Activated naive CD4-positive, alpha-beta T cell treated with anti-CD3 and anti-CD28 coated beads, Interleukin-2, amount 10 ng/mL, durations not matched to agents 7 days and 5 days (primary cell): ENCODE measurements at regions not wholly inside any gene's neighbourhood (a gene's known extent, or its start where the extent isn't known, plus 50 kb on each side); places are given as distances from the start of the nearest gene placed in this dataset.

Experiments used
- CTCF ChIA-PET: fragments of 350-600 bp; sonication (Branson Sonifier 250); formaldehyde crosslinking; loops from one replicate; lab custom pipeline; 2021; ENCODE audit warnings: antibody characterized with exemption; lab: Charles Lee
- DNase-seq: peaks from one replicate; pipeline ENCODE4 v3.0.0-alpha.2; 2020
- H3K27ac Mint-ChIP-seq: one replicate; pipeline ENCODE4 v1.8.0; 2021; ENCODE audit warnings: mild to moderate bottlenecking, moderate library complexity, mixed read lengths
- H3K27me3 Mint-ChIP-seq: one replicate; pipeline ENCODE4 v1.8.0; 2021; ENCODE audit warnings: mild to moderate bottlenecking, mixed read lengths
- H3K36me3 Mint-ChIP-seq: one replicate; pipeline ENCODE4 v1.8.0; 2021; ENCODE audit warnings: mixed read lengths
- H3K4me1 Mint-ChIP-seq: one replicate; pipeline ENCODE4 v1.8.0; 2021; ENCODE audit warnings: mixed read lengths
- H3K4me3 Mint-ChIP-seq: one replicate; pipeline ENCODE4 v1.8.0; 2021; ENCODE audit warnings: mild to moderate bottlenecking, moderate library complexity, mixed read lengths
- H3K9me3 Mint-ChIP-seq: one replicate; pipeline ENCODE4 v1.8.0; 2021; ENCODE audit warnings: mixed read lengths

DNA sequence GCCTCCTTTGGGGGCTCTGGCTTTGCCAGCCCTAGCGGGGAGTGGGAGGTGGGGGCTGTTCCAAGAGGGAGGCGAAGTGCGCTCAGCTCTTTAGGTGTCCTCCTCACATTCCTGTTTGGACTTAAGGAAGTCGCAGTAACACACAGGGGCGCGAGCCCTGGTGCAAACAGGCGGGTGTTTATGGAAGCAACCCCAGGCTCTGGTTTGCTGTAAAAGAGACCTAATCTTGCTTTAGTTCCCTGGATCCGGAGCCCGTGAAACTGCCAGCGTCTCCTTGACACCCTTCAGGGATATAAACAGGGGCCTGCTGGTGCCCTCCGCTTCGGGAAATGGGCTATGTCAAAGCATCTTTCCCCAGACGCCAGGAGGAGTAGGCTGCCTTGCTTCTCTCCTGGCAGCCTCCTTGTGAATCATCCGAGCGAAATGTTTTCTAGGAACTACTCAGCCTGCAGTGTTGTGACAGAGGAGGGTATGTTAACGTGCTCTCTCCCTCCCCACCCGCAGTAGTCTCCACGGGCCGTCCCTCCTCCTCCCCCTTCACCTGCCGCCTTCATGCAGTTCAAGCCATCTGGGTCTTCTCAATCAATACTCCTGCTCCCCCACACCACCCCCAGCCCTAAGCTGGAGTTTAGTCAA lies 168.0 kb upstream of the LRFN2 start:
- Mint-ChIP-seq H3K9me3 (no peaks in the 10 kb centered on the region), H3K4me3 (no peak overlapping the region), H3K4me1 (no peaks in the 10 kb centered on the region), H3K27me3 (peaks cover 60% of the 10 kb centered on the region), H3K36me3 (no peaks in the 10 kb centered on the region), H3K27ac (no peak overlapping the region)
- no peak for DNase-seq
- CTCF ChIA-PET, result no interaction called here

DNA sequence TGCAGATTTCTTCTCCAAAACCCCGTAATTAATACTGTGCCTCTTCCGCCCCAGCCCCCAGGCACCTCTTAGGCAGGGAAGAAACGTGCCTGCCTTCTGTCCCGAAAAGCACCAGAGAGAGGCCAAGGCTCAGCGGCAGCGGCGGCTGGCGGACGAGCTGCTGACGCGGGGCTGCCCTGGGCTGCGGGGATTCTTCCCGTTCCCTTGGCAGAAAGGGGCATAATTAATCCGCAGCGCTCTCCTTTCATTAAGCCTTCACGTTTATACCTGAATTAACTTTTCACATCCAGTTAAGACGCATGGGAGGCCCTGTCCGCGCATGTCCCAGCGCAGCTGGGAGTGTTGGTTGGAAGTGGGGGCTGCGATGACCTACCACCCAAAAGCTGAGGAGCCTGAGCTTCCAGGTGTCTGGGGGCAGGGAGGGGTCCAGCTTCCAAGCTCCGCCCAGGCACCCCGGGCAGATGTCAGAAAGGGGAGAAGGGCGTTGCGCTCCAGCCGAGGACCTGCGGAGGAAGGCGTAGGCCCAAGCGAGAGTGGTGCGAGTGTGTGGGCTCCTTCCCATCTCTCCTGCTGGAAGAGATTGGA lies 167.4 kb upstream of the LRFN2 start:
- CTCF ChIA-PET, result no interaction called here
- Mint-ChIP-seq H3K4me1 (no peaks in the 10 kb centered on the region), H3K36me3 (no peaks in the 10 kb centered on the region), H3K27me3 (peaks cover 64% of the 10 kb centered on the region), H3K27ac (no peak overlapping the region), H3K4me3 (no peak overlapping the region), H3K9me3 (no peaks in the 10 kb centered on the region)
- no peak for DNase-seq

GRCh38 chr6:40753675-40754448 lies 166.7 kb upstream of the LRFN2 start:
- DNase-seq, result no peak
- Mint-ChIP-seq H3K4me3 (no peak overlapping the region), H3K36me3 (no peaks in the 10 kb centered on the region), H3K27me3 (peaks cover 65% of the 10 kb centered on the region), H3K27ac (no peak overlapping the region), H3K9me3 (no peaks in the 10 kb centered on the region), H3K4me1 (no peaks in the 10 kb centered on the region)
- CTCF ChIA-PET, result no interaction called here

GRCh38 chr6:40753048-40753447 lies 165.9 kb upstream of the LRFN2 start:
- no peak for DNase-seq
- Mint-ChIP-seq H3K9me3 (no peaks in the 10 kb centered on the region), H3K36me3 (no peaks in the 10 kb centered on the region), H3K27ac (no peak overlapping the region), H3K4me1 (no peaks in the 10 kb centered on the region), H3K4me3 (no peak overlapping the region), H3K27me3 (peaks cover 71% of the 10 kb centered on the region)
- CTCF ChIA-PET, result no interaction called here

DNA sequence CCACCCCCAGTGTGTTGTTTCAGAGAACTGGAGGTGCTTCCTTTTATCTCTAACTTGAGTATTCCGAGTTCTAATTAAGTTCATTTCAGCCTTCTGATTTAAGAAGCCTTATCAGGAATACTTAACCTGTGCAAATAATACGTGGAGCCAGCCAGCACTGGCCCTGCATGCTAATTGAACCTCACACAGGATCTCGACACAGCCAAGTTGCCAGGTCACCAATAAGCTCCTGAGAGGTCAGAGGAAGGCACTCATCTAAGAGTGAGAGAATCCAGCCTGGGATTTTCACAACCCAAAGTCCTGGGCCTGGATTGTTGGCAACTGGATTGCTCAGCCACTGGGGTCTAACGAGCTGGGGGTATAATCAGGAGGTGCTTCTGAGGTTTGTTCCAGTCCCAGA lies 157.7 kb upstream of the LRFN2 start:
- CTCF ChIA-PET, result interaction anchor here (1.0 kb wide), 1 partner anchor 414 kb away, joined by 4 read pairs; no protein-coding TSS in a partner anchor
- Mint-ChIP-seq H3K4me1 (no peaks in the 10 kb centered on the region), H3K9me3 (no peaks in the 10 kb centered on the region), H3K27me3 (peaks cover 11% of the 10 kb centered on the region), H3K27ac (no peak overlapping the region), H3K4me3 (no peak overlapping the region), H3K36me3 (no peaks in the 10 kb centered on the region)
- no peak for DNase-seq

DNA sequence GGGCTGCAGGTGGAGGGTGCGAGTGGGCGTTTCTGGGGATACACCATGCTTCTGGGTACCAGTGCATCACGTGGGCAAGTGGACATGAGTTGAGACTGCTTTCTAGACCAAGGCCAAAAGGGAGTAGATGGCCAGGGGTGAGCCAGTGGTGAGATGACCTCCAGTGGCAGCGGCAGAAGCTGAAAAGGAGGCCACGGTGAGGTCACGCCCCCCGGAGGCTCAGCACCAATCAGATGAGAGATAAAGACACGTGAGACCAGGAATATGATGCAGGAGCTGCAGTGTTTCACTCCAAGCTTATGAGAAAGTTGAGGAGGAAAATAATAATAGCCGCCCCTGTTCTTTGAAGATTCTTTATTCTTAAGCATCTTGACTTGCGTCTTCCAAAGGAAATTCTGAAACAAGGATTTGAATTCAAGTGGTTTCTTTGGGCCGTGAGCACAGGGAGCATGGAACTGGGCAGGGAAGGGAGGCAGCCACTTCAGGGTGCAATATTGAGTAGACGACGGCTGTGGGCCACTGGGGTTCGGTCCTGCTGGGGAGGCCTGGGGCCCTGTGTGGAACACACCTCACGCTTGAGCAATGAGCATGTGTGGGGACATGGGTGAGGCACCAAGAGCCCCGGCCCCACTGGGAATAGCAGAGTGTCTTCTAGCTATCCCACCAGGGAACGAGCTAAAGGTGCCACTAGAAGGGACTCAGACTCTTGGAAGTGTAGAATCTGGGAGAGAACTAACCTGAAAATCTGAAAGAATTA lies 156.7 kb upstream of the LRFN2 start:
- CTCF ChIA-PET, result no interaction called here
- no peak for DNase-seq
- Mint-ChIP-seq H3K9me3 (no peaks in the 10 kb centered on the region), H3K36me3 (no peaks in the 10 kb centered on the region), H3K4me3 (no peak overlapping the region), H3K27ac (no peak overlapping the region), H3K4me1 (no peaks in the 10 kb centered on the region), H3K27me3 (peaks cover 9% of the 10 kb centered on the region)

DNA sequence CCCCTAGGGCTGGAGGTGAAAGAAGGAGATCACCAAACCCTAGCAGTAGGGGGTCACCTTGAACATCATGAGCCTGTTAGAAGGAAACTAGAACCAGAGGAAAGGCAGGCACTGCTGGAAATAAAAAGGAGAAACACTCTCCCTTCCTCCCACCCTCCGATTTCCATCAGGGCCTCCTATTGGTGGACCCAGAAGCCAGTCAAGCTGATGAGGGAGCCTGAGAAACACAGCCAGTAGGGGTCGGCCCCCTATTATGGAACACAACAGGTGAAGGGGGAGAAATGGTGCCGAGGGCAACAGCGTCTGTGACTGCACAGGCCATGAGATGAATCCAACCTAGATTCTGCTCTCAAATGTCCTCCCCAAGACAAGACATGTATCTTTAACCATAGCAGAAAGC lies 156.1 kb upstream of the LRFN2 start:
- CTCF ChIA-PET, result no interaction called here
- no peak overlapping the region for H3K4me3 Mint-ChIP-seq
- no peak overlapping the region for H3K27ac Mint-ChIP-seq
- no peak for DNase-seq
- H3K27me3 Mint-ChIP-seq, result peaks cover 2% of the 10 kb centered on the region
- no peaks in the 10 kb centered on the region for H3K4me1 Mint-ChIP-seq
- H3K36me3 Mint-ChIP-seq, result no peaks in the 10 kb centered on the region
- no peaks in the 10 kb centered on the region for H3K9me3 Mint-ChIP-seq

DNA sequence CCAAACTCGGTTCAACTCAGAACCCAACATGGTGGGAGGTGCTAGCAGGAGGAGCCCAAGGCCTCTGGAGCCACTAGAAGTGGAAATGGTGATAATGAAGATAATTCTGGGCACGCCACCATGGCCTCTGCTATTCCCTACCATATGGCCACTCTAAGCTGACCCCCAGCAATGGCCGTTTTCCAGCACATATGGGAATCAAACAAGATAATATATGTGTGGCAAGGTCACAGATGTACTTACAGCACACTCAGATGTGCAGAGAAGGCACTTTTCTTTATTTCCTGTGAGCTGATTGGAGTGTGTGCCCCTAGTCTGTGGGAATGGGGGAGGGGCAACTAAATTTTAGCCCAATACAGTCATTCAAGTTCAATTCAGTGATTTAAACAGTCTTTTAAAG lies 153.4 kb upstream of the LRFN2 start:
- Mint-ChIP-seq H3K36me3 (no peaks in the 10 kb centered on the region), H3K27ac (no peak overlapping the region), H3K4me1 (no peaks in the 10 kb centered on the region), H3K4me3 (no peak overlapping the region), H3K27me3 (peaks cover 15% of the 10 kb centered on the region), H3K9me3 (no peaks in the 10 kb centered on the region)
- CTCF ChIA-PET, result no interaction called here
- DNase-seq, result no peak

DNA sequence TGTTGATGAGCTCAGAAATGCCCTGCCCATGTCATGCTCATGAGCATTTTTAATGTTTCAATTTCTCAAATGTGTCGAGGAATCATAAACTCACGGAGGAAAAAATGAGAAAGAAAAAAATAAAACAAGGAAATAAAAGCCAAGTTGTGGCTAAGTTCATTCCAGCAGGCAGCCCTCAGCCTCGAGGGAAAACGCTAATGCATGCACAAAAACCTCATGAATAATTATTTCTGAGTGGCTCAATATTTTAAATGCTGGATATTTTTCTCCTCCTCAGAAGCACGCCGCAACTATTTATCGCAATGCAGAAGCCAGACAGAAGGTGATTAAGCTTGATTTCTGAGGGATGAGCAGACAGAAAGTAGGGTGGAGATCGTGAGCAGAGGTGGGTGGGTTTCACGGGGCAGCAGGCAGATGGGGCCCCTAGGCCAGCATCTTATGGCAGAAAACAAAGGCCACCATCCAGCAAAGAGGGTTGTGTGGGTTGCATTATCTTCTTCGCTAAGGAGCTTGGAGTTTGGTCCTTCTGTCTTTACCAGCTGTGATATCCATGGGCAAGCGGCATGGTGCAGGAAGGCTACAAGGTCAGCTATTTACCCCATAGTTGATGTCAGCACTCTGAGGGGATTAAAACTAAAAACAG lies 151.5 kb upstream of the LRFN2 start:
- Mint-ChIP-seq H3K36me3 (no peaks in the 10 kb centered on the region), H3K4me3 (no peak overlapping the region), H3K4me1 (no peaks in the 10 kb centered on the region), H3K9me3 (no peaks in the 10 kb centered on the region), H3K27ac (no peak overlapping the region), H3K27me3 (peaks cover 27% of the 10 kb centered on the region)
- CTCF ChIA-PET, result no interaction called here
- DNase-seq, result no peak

DNA sequence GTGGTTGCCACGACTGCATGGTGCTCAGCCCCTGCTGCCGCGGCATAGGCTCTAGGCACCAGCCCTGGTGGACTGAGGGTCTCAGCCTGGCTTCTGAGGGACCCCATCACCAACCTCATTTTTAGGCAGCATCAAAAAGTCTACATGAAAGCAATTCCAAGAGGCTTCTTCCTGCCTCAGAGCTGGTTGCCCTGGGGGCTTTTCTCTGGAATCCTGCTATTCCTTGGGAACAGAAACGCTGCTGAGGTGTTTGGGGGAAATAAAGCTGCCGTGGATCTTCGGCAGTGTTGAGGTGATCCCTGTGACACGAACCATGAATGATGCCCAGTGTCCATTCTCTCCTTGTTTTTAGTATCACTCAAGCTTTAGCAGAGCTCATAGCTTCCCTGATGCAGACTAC lies 148.4 kb upstream of the LRFN2 start:
- no peak overlapping the region for H3K4me3 Mint-ChIP-seq
- H3K9me3 Mint-ChIP-seq, result no peaks in the 10 kb centered on the region
- no peaks in the 10 kb centered on the region for H3K36me3 Mint-ChIP-seq
- H3K27me3 Mint-ChIP-seq, result peaks cover 29% of the 10 kb centered on the region
- no peaks in the 10 kb centered on the region for H3K4me1 Mint-ChIP-seq
- DNase-seq, result no peak
- no peak overlapping the region for H3K27ac Mint-ChIP-seq
- CTCF ChIA-PET, result no interaction called here

DNA sequence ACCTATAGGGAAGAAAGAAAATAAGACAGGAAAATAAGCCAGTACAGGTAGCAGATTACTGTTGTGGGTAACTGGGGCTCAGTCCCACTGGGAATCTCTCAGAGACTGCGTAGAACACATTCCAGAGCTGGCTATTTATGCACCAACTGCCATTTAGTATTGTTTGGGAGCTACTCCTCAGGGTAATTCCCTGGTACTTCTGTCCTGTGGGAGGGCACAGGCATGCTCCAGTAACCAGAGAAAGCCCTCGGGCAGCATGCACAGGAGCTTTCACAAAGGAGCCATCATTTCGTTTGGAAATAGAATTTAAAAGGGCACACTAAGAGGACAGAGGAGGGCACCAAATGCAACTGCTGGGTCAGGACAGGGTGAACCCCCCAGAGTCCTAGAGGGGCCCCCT lies 148.0 kb upstream of the LRFN2 start:
- CTCF ChIA-PET, result no interaction called here
- Mint-ChIP-seq H3K9me3 (no peaks in the 10 kb centered on the region), H3K4me1 (no peaks in the 10 kb centered on the region), H3K27ac (no peak overlapping the region), H3K36me3 (no peaks in the 10 kb centered on the region), H3K27me3 (peaks cover 32% of the 10 kb centered on the region), H3K4me3 (no peak overlapping the region)
- DNase-seq, result no peak

DNA sequence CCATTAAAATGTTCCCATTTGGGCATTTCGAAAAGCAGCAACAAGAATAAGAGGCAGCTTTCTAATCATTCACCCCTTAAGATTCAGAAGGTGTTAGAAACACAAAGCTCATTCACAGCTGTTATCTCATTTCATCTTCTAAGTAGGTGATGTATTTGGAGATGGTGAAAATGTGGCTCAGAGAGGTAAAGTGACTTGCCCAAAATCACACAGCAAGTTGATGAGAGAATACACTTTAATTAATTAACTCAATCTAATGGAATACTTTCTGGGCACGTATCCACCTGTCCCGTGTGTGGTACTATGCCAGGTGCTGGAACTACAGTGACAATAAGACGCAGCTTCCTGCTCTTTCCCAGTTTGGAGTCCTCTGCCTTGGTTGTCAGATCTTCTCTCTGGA lies 147.4 kb upstream of the LRFN2 start:
- DNase-seq, result no peak
- no peaks in the 10 kb centered on the region for H3K9me3 Mint-ChIP-seq
- CTCF ChIA-PET, result no interaction called here
- no peak overlapping the region for H3K4me3 Mint-ChIP-seq
- H3K4me1 Mint-ChIP-seq, result no peaks in the 10 kb centered on the region
- H3K27me3 Mint-ChIP-seq, result peaks cover 37% of the 10 kb centered on the region
- H3K27ac Mint-ChIP-seq, result no peak overlapping the region
- no peaks in the 10 kb centered on the region for H3K36me3 Mint-ChIP-seq

GRCh38 chr6:40733770-40734396 lies 146.7 kb upstream of the LRFN2 start:
- Mint-ChIP-seq H3K4me3 (no peak overlapping the region), H3K27me3 (peaks cover 38% of the 10 kb centered on the region), H3K4me1 (no peaks in the 10 kb centered on the region), H3K36me3 (no peaks in the 10 kb centered on the region), H3K9me3 (no peaks in the 10 kb centered on the region), H3K27ac (no peak overlapping the region)
- CTCF ChIA-PET, result no interaction called here
- no peak for DNase-seq

DNA sequence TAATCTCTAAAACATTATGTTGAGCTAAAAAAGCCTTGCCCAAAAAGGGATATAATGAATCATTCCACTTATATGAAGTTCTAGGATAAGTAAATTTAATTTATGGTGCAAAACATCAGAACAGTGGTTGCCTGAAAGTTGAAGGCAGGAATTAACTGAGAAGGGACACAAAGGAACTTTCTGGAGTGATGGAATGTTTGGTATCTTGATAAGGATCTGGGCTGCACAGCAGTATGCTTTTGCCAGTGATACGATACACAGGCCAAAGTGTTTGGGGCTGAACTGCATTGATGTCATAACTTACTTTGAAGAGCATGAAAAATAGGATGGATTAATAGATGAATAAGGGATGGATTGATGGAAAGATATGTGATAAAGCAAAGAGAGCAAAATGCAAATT lies 146.1 kb upstream of the LRFN2 start:
- CTCF ChIA-PET, result no interaction called here
- Mint-ChIP-seq H3K27me3 (peaks cover 38% of the 10 kb centered on the region), H3K36me3 (no peaks in the 10 kb centered on the region), H3K4me1 (no peaks in the 10 kb centered on the region), H3K4me3 (no peak overlapping the region), H3K9me3 (no peaks in the 10 kb centered on the region), H3K27ac (no peak overlapping the region)
- no peak for DNase-seq
